ENCODE measurements at regions not wholly inside any gene's neighbourhood (a gene's known extent, or its start where the extent isn't known, plus 50 kb on each side); places are given as distances from the start of the nearest gene placed in this dataset.

DNA sequence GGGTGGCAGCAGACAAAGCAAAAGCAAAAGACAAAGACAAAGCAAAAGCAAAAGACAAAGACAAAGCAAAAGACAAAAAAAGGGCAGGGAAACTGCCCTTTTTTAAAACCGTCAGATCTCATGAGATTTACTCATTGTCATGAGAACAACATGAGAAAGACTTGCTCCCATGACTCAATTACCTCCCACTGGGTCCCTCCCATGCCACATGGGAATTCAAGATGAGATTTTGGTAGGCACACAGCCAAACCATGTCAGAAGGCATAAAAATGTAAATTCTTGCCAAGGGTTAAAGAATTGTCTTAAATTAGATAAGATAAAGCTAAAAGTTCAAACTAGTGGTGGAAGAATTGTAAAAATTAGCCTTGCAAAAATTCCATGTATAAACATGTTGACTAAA is 419.7 kb downstream of the TRAM1L1 start:
- CTCF ChIA-PET: no interaction called here
- Mint-ChIP-seq H3K27ac (ENCODE audit: low read depth, unreplicated experiment) (no peak overlapping the region), H3K9me3 (ENCODE audit: unreplicated experiment) (peaks cover 7% of the 10 kb centered on the region), H3K36me3 (ENCODE audit: insufficient read depth, unreplicated experiment) (no peaks in the 10 kb centered on the region), H3K4me3 (ENCODE audit: unreplicated experiment) (no peak overlapping the region), H3K27me3 (ENCODE audit: insufficient read depth, unreplicated experiment) (peaks cover 12% of the 10 kb centered on the region), H3K4me1 (ENCODE audit: insufficient read depth, unreplicated experiment) (no peaks in the 10 kb centered on the region)
- TF ChIP-seq, protein P1, sequence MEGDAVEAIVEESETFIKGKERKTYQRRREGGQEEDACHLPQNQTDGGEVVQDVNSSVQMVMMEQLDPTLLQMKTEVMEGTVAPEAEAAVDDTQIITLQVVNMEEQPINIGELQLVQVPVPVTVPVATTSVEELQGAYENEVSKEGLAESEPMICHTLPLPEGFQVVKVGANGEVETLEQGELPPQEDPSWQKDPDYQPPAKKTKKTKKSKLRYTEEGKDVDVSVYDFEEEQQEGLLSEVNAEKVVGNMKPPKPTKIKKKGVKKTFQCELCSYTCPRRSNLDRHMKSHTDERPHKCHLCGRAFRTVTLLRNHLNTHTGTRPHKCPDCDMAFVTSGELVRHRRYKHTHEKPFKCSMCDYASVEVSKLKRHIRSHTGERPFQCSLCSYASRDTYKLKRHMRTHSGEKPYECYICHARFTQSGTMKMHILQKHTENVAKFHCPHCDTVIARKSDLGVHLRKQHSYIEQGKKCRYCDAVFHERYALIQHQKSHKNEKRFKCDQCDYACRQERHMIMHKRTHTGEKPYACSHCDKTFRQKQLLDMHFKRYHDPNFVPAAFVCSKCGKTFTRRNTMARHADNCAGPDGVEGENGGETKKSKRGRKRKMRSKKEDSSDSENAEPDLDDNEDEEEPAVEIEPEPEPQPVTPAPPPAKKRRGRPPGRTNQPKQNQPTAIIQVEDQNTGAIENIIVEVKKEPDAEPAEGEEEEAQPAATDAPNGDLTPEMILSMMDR (IDR thresholded peaks at IDR 0.05; ENCODE audit: unreplicated experiment): no peak
- DNase-seq (ENCODE audit: unreplicated experiment): no peak
- intact Hi-C loops (cut with micrococcal nuclease): no loop called here
- POLR2A ChIA-PET: no interaction called here
- no TSS peak for BruUV-seq (replicated peaks)

DNA sequence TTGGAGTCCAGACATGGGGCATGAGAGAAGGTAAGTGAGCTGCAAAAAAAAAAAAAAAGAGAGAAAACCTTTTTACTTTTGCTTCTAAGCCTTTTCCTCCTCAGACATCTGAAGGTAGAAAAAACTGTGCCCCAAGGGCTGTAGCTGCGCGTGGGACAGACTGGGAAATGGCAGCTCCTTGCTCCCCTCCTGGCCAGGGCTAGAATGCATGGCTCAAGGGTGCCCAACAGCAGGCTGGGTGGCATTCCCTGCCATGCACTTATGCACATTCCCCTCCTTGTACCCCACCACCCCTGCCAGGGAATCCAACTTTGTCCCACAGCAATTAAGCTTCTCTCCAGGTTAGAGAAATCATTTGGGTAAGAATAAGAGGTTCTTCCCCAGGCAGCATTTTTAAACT is 421.2 kb downstream of the TRAM1L1 start:
- peaks cover 2% of the 10 kb centered on the region for H3K27me3 Mint-ChIP-seq (ENCODE audit: insufficient read depth, unreplicated experiment)
- H3K4me3 Mint-ChIP-seq (ENCODE audit: unreplicated experiment): no peak overlapping the region
- H3K36me3 Mint-ChIP-seq (ENCODE audit: insufficient read depth, unreplicated experiment): no peaks in the 10 kb centered on the region
- CTCF ChIA-PET: interaction anchor here (0.6 to 0.8 kb wide), 3 partner anchors 38 to 106 kb away, joined by 3 read pairs; no protein-coding TSS in a partner anchor
- no peak overlapping the region for H3K27ac Mint-ChIP-seq (ENCODE audit: low read depth, unreplicated experiment)
- intact Hi-C loops (cut with micrococcal nuclease): no loop called here
- peaks cover 7% of the 10 kb centered on the region for H3K9me3 Mint-ChIP-seq (ENCODE audit: unreplicated experiment)
- H3K4me1 Mint-ChIP-seq (ENCODE audit: insufficient read depth, unreplicated experiment): no peaks in the 10 kb centered on the region
- POLR2A ChIA-PET: no interaction called here
- no peak for DNase-seq (ENCODE audit: unreplicated experiment)
- no TSS peak for BruUV-seq (replicated peaks)
- TF ChIP-seq, protein P1 (IDR thresholded peaks at IDR 0.05; ENCODE audit: unreplicated experiment): no peak

DNA sequence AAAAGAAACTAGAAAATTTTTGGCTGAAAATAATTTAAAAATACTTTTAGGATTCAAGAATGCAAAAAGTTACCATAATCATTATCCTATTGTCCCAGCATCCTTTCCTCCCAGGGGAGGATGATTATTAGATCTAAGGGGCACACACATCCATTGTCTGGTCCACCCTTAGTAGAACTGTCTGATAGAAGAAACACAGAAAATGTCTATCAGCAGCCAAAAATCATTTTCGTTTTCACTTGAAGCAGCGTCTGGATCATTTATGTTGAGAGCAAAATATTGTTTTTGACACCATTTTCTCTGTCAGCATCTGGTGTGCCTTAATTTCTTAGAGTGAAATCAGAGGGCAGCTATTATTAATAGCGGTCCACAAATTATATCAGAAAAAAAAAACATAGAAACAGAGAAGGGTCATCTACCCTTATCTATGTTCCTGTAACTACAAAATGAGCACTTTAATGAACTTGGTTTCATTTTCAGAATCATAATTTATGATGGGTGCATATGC is 446.3 kb downstream of the TRAM1L1 start:
- H3K27me3 Mint-ChIP-seq (ENCODE audit: insufficient read depth, unreplicated experiment): peaks cover 16% of the 10 kb centered on the region
- ChIA-PET POLR2A (interaction anchor here (0.6 kb wide), 1 partner anchor 212 kb away, joined by 3 read pairs; no protein-coding TSS in a partner anchor), CTCF (interaction anchor here (0.6 kb wide), 1 partner anchor 337 kb away, joined by 3 read pairs; no protein-coding TSS in a partner anchor)
- TF ChIP-seq, protein P1 (IDR thresholded peaks at IDR 0.05; ENCODE audit: unreplicated experiment): no peak
- no peak overlapping the region for H3K27ac Mint-ChIP-seq (ENCODE audit: low read depth, unreplicated experiment)
- no peaks in the 10 kb centered on the region for H3K4me1 Mint-ChIP-seq (ENCODE audit: insufficient read depth, unreplicated experiment)
- no peak overlapping the region for H3K4me3 Mint-ChIP-seq (ENCODE audit: unreplicated experiment)
- H3K9me3 Mint-ChIP-seq (ENCODE audit: unreplicated experiment): no peaks in the 10 kb centered on the region
- intact Hi-C loops (cut with micrococcal nuclease): no loop called here
- no TSS peak for BruUV-seq (replicated peaks)
- H3K36me3 Mint-ChIP-seq (ENCODE audit: insufficient read depth, unreplicated experiment): no peaks in the 10 kb centered on the region
- DNase-seq (ENCODE audit: unreplicated experiment): no peak

DNA sequence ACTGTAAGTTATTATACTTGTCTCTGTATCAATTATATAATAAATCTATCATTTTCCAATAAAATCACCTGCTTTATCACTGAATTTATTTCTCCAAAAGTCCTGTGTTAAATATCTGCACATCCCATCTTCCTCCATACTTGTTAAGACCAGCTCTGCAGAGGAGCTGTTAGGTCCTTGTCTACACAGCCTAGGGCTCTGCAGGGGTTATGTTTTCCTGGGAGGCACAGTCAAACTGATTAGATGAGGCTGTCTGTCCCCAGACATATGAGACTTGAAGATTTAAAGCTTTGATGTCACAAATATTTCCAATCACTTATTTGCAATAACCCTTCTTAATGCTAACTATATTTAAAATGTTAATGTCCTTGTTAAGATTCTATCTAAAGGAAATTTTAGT is 446.8 kb downstream of the TRAM1L1 start:
- Mint-ChIP-seq H3K9me3 (ENCODE audit: unreplicated experiment) (no peaks in the 10 kb centered on the region), H3K36me3 (ENCODE audit: insufficient read depth, unreplicated experiment) (no peaks in the 10 kb centered on the region), H3K27ac (ENCODE audit: low read depth, unreplicated experiment) (no peak overlapping the region), H3K4me3 (ENCODE audit: unreplicated experiment) (no peak overlapping the region), H3K27me3 (ENCODE audit: insufficient read depth, unreplicated experiment) (peaks cover 16% of the 10 kb centered on the region), H3K4me1 (ENCODE audit: insufficient read depth, unreplicated experiment) (no peaks in the 10 kb centered on the region)
- POLR2A ChIA-PET: no interaction called here
- intact Hi-C loops (cut with micrococcal nuclease): no loop called here
- BruUV-seq (replicated peaks): no TSS peak
- TF ChIP-seq, protein P1 (IDR thresholded peaks at IDR 0.05; ENCODE audit: unreplicated experiment): no peak
- CTCF ChIA-PET: no interaction called here
- no peak for DNase-seq (ENCODE audit: unreplicated experiment)
